Uterus (tissue), 3 donors: ENCODE measurements at regions not wholly inside any gene's neighbourhood (a gene's known extent, or its start where the extent isn't known, plus 50 kb on each side); places are given as distances from the start of the nearest gene placed in this dataset.

Experiments used
- DNase-seq, 2 donors: peaks; one replicate each; pipeline ENCODE4 v3.0.0-alpha.2; 2019 to 2020
- H3K27ac ChIP-seq, 2 donors: fragments of 200-600 bp; sonication (generic); 1 replicate in 1 of 2; 2 replicates in 1 of 2; pipeline ENCODE4 v1.5.1; 2016 to 2018
- H3K27me3 ChIP-seq, 2 donors: fragments of 200-600 bp; sonication (generic); one replicate each; pipeline ENCODE4 v1.5.1; 2018 to 2019; ENCODE audit warnings: control low read depth in 1 of 2
- H3K36me3 ChIP-seq, 2 donors: fragments of 200-600 bp; sonication (generic); one replicate each; pipeline ENCODE4 v1.5.1; 2019; ENCODE audit warnings: control low read depth in 1 of 2
- H3K4me1 ChIP-seq, 2 donors: fragments of 200-600 bp; sonication (generic); one replicate each; pipeline ENCODE4 v1.5.1; 2018 to 2019; ENCODE audit warnings: control low read depth in 1 of 2
- H3K4me3 ChIP-seq, 2 donors: fragments of 200-600 bp; sonication (generic); 1 replicate in 1 of 2; 2 replicates in 1 of 2; pipeline ENCODE4 v1.5.1; 2018 to 2019; ENCODE audit warnings: mild to moderate bottlenecking in 1 of 2
- H3K9me3 ChIP-seq, 2 donors: fragments of 200-600 bp; sonication (generic); one replicate each; pipeline ENCODE4 v1.5.1; 2019; ENCODE audit warnings: control low read depth in 1 of 2
- POLR2A ChIP-seq, 2 donors: fragments of 450-650 bp; IDR thresholded peaks; one replicate each; pipeline ENCODE4 v1.6.1; 2016; ENCODE audit warnings: antibody characterized with exemption in 2 of 2, mild to moderate bottlenecking in 1 of 2, moderate library complexity in 1 of 2
- intact Hi-C: fragments of 100-400 bp; cut with DNase I; formaldehyde crosslinking; loops from one replicate; pipeline ENCODE4 v1.15.1; 2023; ENCODE audit warnings: low total_unique reads
- TF ChIP-seq, protein P1 (sequence below), 4 experiments: fragments of 200-600 bp in 2 of 4; fragments of 450-650 bp in 2 of 4; sonication (generic) in 2 of 4; IDR thresholded peaks; one replicate each; pipeline ENCODE4 v1.5.1; 2016 to 2019; ENCODE audit warnings: antibody characterized with exemption in 4 of 4, mild to moderate bottlenecking in 2 of 4, moderate library complexity in 1 of 4
- donor health status: DM: yes; HTN: yes; CAD: no.

- TF ChIP-seq, protein P1, sequence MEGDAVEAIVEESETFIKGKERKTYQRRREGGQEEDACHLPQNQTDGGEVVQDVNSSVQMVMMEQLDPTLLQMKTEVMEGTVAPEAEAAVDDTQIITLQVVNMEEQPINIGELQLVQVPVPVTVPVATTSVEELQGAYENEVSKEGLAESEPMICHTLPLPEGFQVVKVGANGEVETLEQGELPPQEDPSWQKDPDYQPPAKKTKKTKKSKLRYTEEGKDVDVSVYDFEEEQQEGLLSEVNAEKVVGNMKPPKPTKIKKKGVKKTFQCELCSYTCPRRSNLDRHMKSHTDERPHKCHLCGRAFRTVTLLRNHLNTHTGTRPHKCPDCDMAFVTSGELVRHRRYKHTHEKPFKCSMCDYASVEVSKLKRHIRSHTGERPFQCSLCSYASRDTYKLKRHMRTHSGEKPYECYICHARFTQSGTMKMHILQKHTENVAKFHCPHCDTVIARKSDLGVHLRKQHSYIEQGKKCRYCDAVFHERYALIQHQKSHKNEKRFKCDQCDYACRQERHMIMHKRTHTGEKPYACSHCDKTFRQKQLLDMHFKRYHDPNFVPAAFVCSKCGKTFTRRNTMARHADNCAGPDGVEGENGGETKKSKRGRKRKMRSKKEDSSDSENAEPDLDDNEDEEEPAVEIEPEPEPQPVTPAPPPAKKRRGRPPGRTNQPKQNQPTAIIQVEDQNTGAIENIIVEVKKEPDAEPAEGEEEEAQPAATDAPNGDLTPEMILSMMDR (IDR thresholded peaks at IDR 0.05): no peak
- TF ChIP-seq POLR2A (IDR thresholded peaks at IDR 0.05): no peak
- H3K36me3 ChIP-seq: no peaks in the 10 kb centered on the region
- no peak for DNase-seq
- H3K4me1 ChIP-seq: no peaks in the 10 kb centered on the region
- H3K9me3 ChIP-seq: no peaks in the 10 kb centered on the region
- no peaks in the 10 kb centered on the region for H3K27me3 ChIP-seq
- no peak overlapping the region for H3K4me3 ChIP-seq
- H3K27ac ChIP-seq: no peak overlapping the region
- intact Hi-C loops: no loop called here
Observed at GRCh38 chr20:56900252-56900651, 271.1 kb downstream of the TFAP2C start.

- TF ChIP-seq, protein P1 (IDR thresholded peaks at IDR 0.05): no peak
- no peak for TF ChIP-seq POLR2A (IDR thresholded peaks at IDR 0.05)
- Histone ChIP-seq H3K4me1 (no peaks in the 10 kb centered on the region), H3K27me3 (no peaks in the 10 kb centered on the region), H3K27ac (no peak overlapping the region), H3K36me3 (no peaks in the 10 kb centered on the region), H3K9me3 (no peaks in the 10 kb centered on the region), H3K4me3 (no peak overlapping the region)
- intact Hi-C loops: no loop called here
- DNase-seq: no peak
Observed at GRCh38 chr20:56903421-56903820, 274.3 kb downstream of the TFAP2C start.

DNA sequence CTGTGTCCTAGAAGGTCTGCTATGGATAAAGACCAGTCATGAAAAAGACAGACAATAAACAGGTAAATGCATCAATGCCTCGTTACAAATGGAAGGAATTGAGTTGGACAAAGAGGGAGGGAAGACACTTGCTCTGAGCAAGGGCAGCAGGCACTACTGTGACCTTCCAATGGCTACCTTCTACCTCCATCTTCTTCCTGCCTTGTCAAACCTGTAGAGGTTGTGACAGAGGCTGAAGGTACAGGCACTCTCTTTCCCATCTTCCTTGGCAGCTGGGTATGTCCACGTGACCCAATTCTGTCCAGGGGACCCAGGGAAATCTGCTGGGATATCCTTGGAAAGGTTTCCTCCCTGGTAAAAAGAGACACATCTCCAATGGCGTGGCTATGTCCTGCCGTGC lies 274.8 kb downstream of the TFAP2C start:
- no peaks in the 10 kb centered on the region for H3K4me1 ChIP-seq
- no peak overlapping the region for H3K4me3 ChIP-seq
- H3K9me3 ChIP-seq: no peaks in the 10 kb centered on the region
- no peaks in the 10 kb centered on the region for H3K27me3 ChIP-seq
- H3K27ac ChIP-seq: no peak overlapping the region
- no peak for TF ChIP-seq POLR2A (IDR thresholded peaks at IDR 0.05)
- TF ChIP-seq, protein P1 (IDR thresholded peaks at IDR 0.05): no peak
- DNase-seq: no peak
- intact Hi-C loops: no loop called here
- H3K36me3 ChIP-seq: no peaks in the 10 kb centered on the region

DNA sequence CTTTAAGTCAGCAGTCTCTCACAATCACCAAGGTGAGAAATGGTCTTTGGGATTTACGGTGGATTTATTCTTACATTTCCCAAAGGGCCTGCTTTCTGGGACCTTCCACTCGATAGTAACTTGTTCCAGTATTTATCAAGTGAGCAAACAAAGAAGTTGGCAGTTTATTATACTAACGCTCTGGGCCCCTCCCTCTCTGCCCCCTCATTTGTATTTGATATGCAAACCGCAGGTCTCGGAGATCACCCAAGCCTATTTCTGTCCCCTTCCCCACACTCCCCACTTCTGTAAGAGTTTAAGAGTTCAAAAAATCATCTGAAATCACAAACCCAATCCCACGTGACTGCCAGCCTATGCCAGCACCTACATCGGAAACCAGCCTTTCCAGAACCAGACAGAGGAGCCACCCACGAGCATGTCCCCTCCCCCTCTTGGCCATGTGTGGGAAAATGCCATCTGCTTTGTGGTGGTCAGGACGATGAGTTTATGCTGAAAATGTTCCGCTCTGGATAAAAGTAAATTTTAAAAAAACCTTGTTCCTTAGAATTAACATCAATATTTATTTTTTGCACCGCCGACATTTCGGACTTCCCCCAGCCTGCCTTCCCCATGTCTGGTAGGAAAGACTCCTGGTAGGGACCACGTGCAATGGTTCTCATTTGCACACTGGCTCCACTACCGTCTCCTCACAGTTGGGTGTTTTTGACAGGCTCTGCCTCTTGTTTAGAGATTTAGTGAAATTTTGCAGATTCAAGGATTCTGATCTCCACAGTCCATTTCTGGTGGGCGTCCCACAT lies 281.0 kb downstream of the TFAP2C start:
- H3K4me1 ChIP-seq: no peaks in the 10 kb centered on the region
- intact Hi-C loops: no loop called here
- H3K27me3 ChIP-seq: no peaks in the 10 kb centered on the region
- no peak overlapping the region for H3K27ac ChIP-seq
- H3K36me3 ChIP-seq: no peaks in the 10 kb centered on the region
- no peaks in the 10 kb centered on the region for H3K9me3 ChIP-seq
- H3K4me3 ChIP-seq: no peak overlapping the region
- no peak for DNase-seq
- TF ChIP-seq, protein P1 (IDR thresholded peaks at IDR 0.05): no peak
- TF ChIP-seq POLR2A (IDR thresholded peaks at IDR 0.05): no peak

GRCh38 chr20:56911946-56912345 lies 282.8 kb downstream of the TFAP2C start:
- H3K4me3 ChIP-seq: no peak overlapping the region
- DNase-seq: no peak
- H3K27me3 ChIP-seq: no peaks in the 10 kb centered on the region
- no peaks in the 10 kb centered on the region for H3K4me1 ChIP-seq
- intact Hi-C loops: no loop called here
- no peak for TF ChIP-seq POLR2A (IDR thresholded peaks at IDR 0.05)
- TF ChIP-seq, protein P1 (IDR thresholded peaks at IDR 0.05): no peak
- no peaks in the 10 kb centered on the region for H3K36me3 ChIP-seq
- H3K27ac ChIP-seq: no peak overlapping the region
- H3K9me3 ChIP-seq: no peaks in the 10 kb centered on the region
